ENCODE measurements at regions not wholly inside any gene's neighbourhood (a gene's known extent, or its start where the extent isn't known, plus 50 kb on each side); places are given as distances from the start of the nearest gene placed in this dataset.
"Not testable (repeated sequence)": the region's sequence is repeated elsewhere in the genome, so short reads cannot be mapped to it uniquely, and the experiment has no call there.

GRCh38 chr5:110812639-110813038, 73.8 kb downstream of the SLC25A46 start:
- no peak for DNase-seq (ENCODE audit: low read depth)

- no peak for DNase-seq (ENCODE audit: low read depth)
Observed at GRCh38 chr5:110815916-110816605, 77.3 kb downstream of the SLC25A46 start.

GRCh38 chr5:110817459-110817858, 78.7 kb downstream of the SLC25A46 start:
- peak; percentile 28 for DNase-seq (ENCODE audit: low read depth)

- no peak for DNase-seq (ENCODE audit: low read depth)
Observed at GRCh38 chr5:110823571-110823970, 84.8 kb downstream of the SLC25A46 start.

- DNase-seq (ENCODE audit: low read depth) = no peak
Observed at GRCh38 chr5:110824936-110825441, 86.2 kb downstream of the SLC25A46 start.

GRCh38 chr5:110832683-110833082, 93.9 kb downstream of the SLC25A46 start:
- DNase-seq (ENCODE audit: low read depth) = no peak

- DNase-seq (ENCODE audit: low read depth) = not testable (repeated sequence)
Observed at GRCh38 chr5:110834933-110835332, 96.1 kb downstream of the SLC25A46 start.

GRCh38 chr5:110836851-110837250, 98.0 kb downstream of the SLC25A46 start:
- DNase-seq (ENCODE audit: low read depth) = no peak

- DNase-seq (ENCODE audit: low read depth) = not testable (repeated sequence)
Observed at GRCh38 chr5:110838357-110838756, 99.5 kb downstream of the SLC25A46 start.

- DNase-seq (ENCODE audit: low read depth) = no peak
Observed at GRCh38 chr5:110838961-110839360, 100.2 kb downstream of the SLC25A46 start.

- no peak for DNase-seq (ENCODE audit: low read depth)
Observed at GRCh38 chr5:110840347-110840960, 101.6 kb downstream of the SLC25A46 start.

GRCh38 chr5:110841137-110841536, 102.3 kb downstream of the SLC25A46 start:
- no peak for DNase-seq (ENCODE audit: low read depth)

- DNase-seq (ENCODE audit: low read depth) = no peak
Observed at GRCh38 chr5:110842948-110843347, 104.1 kb downstream of the SLC25A46 start.

- DNase-seq (ENCODE audit: low read depth) = no peak
Observed at GRCh38 chr5:110844251-110844650, 105.4 kb downstream of the SLC25A46 start.

- no peak for DNase-seq (ENCODE audit: low read depth)
Observed at GRCh38 chr5:110846398-110847001, 107.7 kb downstream of the SLC25A46 start.

- DNase-seq (ENCODE audit: low read depth) = no peak
Observed at GRCh38 chr5:110851357-110851756, 112.5 kb downstream of the SLC25A46 start.

GRCh38 chr5:110852053-110852452, 113.2 kb downstream of the SLC25A46 start:
- DNase-seq (ENCODE audit: low read depth) = no peak

GRCh38 chr5:110852541-110852940, 113.7 kb downstream of the SLC25A46 start:
- no peak for DNase-seq (ENCODE audit: low read depth)

- peak; percentile 53 for DNase-seq (ENCODE audit: low read depth)
Observed at GRCh38 chr5:110853267-110853666, 114.5 kb downstream of the SLC25A46 start.

GRCh38 chr5:110854200-110854599, 115.4 kb downstream of the SLC25A46 start:
- peak; percentile 39 for DNase-seq (ENCODE audit: low read depth)

GRCh38 chr5:110855961-110856360, 117.2 kb downstream of the SLC25A46 start:
- no peak for DNase-seq (ENCODE audit: low read depth)

GRCh38 chr5:110865400-110866094, 126.7 kb downstream of the SLC25A46 start:
- DNase-seq (ENCODE audit: low read depth) = peak; percentile 65

- no peak for DNase-seq (ENCODE audit: low read depth)
Observed at GRCh38 chr5:110869927-110870326, 131.1 kb downstream of the SLC25A46 start.

All from amniotic epithelial cell (primary cell).